HG02973 (cell line): ENCODE measurements at regions not wholly inside any gene's neighbourhood (a gene's known extent, or its start where the extent isn't known, plus 50 kb on each side); places are given as distances from the start of the nearest gene placed in this dataset.

Source experiments
- ATAC-seq: cut with Tn5 transposase; IDR thresholded peaks from one replicate; pipeline ENCODE4 v1.9.1; 2021; ENCODE audit warnings: moderate library complexity; ENCODE audit not compliant: unreplicated experiment

DNA sequence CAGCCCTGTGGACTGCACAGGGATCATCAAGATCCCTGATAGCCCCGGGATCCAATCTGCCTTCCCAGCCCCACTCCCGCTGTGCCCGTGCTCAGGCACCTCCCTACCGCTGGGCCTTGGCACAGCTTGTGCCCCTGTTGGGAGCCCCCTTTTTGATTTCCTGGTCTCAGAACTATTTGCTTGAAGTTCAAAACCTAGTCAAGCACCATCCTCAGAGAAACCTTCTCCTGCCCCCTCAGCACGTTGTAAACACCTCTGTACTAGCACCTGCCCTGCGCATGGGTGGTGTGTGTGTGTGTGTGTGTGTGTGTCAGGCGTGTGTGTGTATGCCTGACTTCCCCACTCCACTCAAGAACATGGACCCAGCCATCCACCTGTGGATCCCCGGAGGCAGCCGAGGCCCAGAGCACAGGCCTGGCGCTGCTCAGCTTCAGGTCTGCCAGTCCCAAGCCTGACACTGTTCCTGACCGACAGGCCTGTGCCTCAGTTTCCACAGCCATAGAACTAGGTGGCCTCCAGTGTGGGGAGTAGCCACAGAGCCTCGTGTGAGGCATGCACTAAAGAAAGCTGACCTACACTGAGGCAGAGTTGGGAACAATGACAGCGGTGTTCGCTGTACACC is 65.5 kb downstream of the ADRA2C start:
- no peak for ATAC-seq

- no peak for ATAC-seq
Observed at GRCh38 chr4:3832536-3833220, 66.5 kb downstream of the ADRA2C start.

- ATAC-seq: no peak
Observed at GRCh38 chr4:3833326-3833989, 67.3 kb downstream of the ADRA2C start.

- ATAC-seq: no peak
Observed at GRCh38 chr4:3834186-3834662, 68.0 kb downstream of the ADRA2C start.

GRCh38 chr4:3834663-3835521 is 68.7 kb downstream of the ADRA2C start:
- no peak for ATAC-seq

GRCh38 chr4:3835527-3836405 is 69.6 kb downstream of the ADRA2C start:
- ATAC-seq: no peak

- ATAC-seq: no peak
Observed at GRCh38 chr4:3836406-3836755, 70.2 kb downstream of the ADRA2C start.

DNA sequence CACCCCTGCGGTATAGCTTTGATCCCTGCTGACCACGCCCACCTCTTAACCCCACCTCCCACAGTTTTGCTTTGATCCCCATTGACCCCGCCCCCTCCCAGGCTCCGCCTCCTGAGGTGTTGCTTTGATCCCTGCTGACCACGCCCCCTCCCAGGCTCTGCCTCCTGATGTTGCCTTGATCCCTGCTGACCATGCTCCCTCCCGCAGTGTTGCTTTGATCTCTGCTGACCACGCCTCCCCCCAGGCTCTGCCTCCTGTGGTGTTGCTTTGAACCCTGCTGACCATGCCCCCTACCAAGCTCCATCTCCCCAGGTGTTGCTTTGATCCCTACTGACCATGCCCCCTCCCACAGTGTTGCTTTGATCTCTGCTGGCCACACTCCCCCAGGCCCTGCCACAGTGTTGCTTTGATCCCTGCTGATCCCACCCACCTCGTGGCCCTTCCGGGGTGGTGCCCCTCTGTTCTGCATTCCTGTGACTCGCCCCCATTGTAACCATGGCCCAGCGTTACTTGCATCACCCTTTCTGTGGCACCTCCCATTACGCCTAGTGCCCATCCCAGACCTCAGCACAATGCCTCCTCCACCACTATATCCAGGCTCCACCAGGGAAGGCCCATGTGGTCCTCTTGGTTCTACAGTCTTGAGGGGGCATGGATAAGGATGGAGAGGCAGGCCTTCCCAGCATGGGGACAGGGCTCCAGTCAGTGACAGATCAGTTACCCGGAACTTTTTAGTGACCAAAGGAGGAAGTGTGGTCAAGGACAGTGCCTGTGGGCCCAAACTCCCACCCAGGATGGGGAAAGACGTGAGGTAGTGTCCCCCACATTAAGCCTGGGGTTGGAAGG is 70.8 kb downstream of the ADRA2C start:
- no peak for ATAC-seq

- no peak for ATAC-seq
Observed at GRCh38 chr4:3838437-3839380, 72.5 kb downstream of the ADRA2C start.

DNA sequence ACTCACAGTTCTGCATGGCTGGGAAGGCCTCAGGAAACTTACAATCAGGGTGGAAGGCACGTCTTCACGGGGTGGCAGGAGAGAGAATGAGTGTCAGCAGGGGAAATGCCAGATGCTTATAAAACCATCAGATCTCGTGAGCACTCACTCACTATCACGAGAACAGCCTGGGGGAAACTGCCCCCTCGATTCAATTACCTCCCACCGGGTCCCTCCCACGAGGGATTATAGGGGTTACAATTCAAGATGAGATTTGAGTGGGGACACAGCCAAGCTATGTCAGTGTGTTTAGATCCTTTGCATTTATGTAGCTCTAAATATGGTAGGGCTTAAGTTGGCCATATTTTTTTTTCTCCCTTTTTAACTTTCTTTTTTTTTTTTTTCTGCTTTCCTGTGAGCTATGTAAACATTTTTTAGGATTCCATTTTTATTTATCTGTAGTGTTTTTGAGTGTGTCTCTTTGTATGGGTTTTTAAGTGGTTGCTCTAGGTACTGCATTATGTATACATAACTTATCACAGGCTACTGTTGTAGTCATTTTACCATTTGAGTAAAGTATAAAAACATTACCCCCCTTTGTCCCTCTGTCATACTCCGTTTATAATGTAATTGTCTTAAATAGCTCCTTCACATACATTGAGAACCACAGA is 79.0 kb downstream of the ADRA2C start:
- no peak for ATAC-seq

DNA sequence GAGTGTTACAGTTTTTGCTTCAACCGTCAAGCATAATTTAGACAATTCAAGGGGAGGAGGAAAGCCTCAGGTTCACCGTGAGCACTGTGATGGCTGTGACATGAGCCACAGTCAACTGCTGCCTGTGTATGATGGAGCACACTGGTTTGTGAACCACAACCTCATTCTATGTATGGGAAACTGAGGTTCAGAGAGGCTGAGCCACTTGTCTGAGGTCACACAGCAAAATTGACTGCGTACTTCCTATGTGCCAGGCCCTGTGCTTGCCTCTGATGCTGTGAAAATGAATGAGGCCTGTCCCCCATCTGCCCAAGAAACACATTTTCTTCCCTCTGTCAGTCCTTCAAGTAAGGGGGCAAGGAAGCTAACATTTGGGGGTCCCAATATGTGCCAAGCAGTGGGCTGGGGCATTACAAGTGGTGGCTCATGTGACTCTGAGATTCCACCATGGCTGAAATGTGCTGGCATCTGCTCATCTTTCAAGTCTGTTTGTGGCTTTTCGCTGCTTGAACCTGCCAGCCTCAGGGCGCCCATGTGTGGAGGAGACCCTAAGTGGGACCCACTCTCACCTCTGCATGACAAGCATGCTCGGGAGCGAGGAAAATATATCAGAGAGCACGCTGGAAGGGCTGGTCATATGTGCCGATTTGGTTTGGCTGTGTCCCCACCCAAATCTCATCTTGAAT is 79.7 kb downstream of the ADRA2C start:
- ATAC-seq: no peak

GRCh38 chr4:3847211-3847940 is 81.2 kb downstream of the ADRA2C start:
- ATAC-seq: no peak

- no peak for ATAC-seq
Observed at GRCh38 chr4:3848323-3848722, 82.1 kb downstream of the ADRA2C start.

DNA sequence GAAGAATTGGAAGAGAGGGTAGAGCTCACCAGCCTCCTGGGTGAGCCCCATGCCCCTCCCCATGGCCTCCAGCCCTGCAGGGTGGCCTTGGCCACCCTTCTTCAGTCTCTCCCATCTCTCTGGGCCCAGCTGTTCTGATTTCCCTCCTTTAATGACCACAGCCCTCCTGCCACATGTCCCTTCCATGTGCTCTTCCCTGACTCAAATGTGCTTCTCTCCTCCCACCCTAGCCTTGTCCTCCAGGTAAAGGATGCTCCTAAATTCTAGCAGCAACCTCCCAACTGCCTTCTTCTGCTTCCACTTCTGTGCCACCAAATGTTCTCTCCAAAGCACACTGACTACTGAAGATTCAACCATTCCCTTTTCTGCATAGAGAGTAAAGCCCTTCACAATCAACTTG is 83.0 kb downstream of the ADRA2C start:
- no peak for ATAC-seq

DNA sequence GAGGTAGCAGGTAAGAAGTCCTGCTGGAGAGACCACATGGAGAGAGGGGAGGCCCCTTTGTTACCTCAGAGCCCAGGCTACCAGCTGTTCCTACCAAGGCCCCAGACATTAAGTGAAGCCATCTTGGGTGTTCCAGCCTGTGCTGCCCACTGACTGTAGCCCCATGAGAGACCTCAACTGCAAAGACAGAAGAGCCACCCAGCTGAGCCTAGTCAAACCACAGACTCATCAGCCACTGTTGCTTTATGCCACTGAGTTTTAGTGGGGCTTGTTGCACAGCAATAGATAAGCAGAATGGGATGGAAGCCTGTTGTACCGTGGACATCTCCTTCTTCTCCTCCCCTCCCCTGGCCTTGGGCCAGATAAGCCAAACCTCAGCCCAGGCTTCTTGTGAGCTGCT is 83.9 kb downstream of the ADRA2C start:
- no peak for ATAC-seq

- ATAC-seq: no peak
Observed at GRCh38 chr4:3851211-3851610, 85.0 kb downstream of the ADRA2C start.

DNA sequence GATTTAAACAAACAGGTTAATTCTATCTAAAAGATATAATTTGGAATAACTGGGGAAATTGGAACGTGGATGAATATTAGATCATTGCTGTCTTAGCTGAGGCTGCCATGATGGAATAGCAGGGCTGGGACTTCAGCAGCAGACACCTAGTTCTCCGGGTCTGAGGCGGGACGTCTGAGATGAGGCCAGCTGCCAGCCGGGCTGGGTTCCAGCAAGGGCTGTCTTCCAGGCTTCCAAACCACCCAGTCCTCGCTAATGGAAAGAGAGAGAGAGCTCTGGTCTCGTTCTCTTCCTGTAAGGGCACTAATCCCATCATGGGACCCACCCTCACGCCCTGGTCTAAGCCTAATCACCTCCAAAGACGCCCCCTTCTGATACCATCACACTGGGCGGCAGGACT is 85.7 kb downstream of the ADRA2C start:
- ATAC-seq: no peak
